GM18951 (cell line): ENCODE measurements at regions not wholly inside any gene's neighbourhood (a gene's known extent, or its start where the extent isn't known, plus 50 kb on each side); places are given as distances from the start of the nearest gene placed in this dataset.

Source experiments
- POLR2A ChIP-seq: IDR thresholded peaks from 4 replicates; pipeline ENCODE4 v1.6.1; 2011; ENCODE audit warnings: mild to moderate bottlenecking; ENCODE audit not compliant: insufficient read length, insufficient read depth; ENCODE audit errors: extremely low read depth
- in situ Hi-C: fragments of 300-500 bp; cut with MboI; formaldehyde crosslinking; loops from one replicate; pipeline ENCODE4 v1.12.0; 2022; ENCODE audit warnings: low sequenced_read_pairs, mixed read lengths, inconsistent platforms; ENCODE audit not compliant: unreplicated experiment

GRCh38 chr10:4678023-4678950 lies 147.7 kb upstream of the AKR1E2 start:
- in situ Hi-C loops, result no loop called here
- TF ChIP-seq POLR2A, result no peak

- in situ Hi-C loops, result no loop called here
- TF ChIP-seq POLR2A, result no peak
These were observed 148.5 kb upstream of the AKR1E2 start for GRCh38 chr10:4677296-4678021.

GRCh38 chr10:4676566-4676965 lies 149.4 kb upstream of the AKR1E2 start:
- no peak for TF ChIP-seq POLR2A
- in situ Hi-C loops, result no loop called here

GRCh38 chr10:4675808-4676207 lies 150.2 kb upstream of the AKR1E2 start:
- no peak for TF ChIP-seq POLR2A
- in situ Hi-C loops, result no loop called here

GRCh38 chr10:4673279-4674040 lies 152.5 kb upstream of the AKR1E2 start:
- in situ Hi-C loops, result loop anchor here (25.0 kb wide), 1 partner anchor 1436 kb away; no protein-coding TSS in a partner anchor
- TF ChIP-seq POLR2A, result no peak

- TF ChIP-seq POLR2A, result no peak
- in situ Hi-C loops, result loop anchor here (25.0 kb wide), 1 partner anchor 1435 kb away; no protein-coding TSS in a partner anchor
These were observed 153.8 kb upstream of the AKR1E2 start for GRCh38 chr10:4672201-4672600.

- TF ChIP-seq POLR2A, result no peak
- in situ Hi-C loops, result loop anchor here (25.0 kb wide), 1 partner anchor 1434 kb away; no protein-coding TSS in a partner anchor
These were observed 154.4 kb upstream of the AKR1E2 start for GRCh38 chr10:4671451-4672145.

GRCh38 chr10:4670737-4671136 lies 155.3 kb upstream of the AKR1E2 start:
- in situ Hi-C loops, result loop anchor here (25.0 kb wide), 1 partner anchor 1433 kb away; no protein-coding TSS in a partner anchor
- TF ChIP-seq POLR2A, result no peak

GRCh38 chr10:4669585-4669984 lies 156.4 kb upstream of the AKR1E2 start:
- TF ChIP-seq POLR2A, result no peak
- in situ Hi-C loops, result loop anchor here (25.0 kb wide), 1 partner anchor 1432 kb away; no protein-coding TSS in a partner anchor

- TF ChIP-seq POLR2A, result no peak
- in situ Hi-C loops, result loop anchor here (25.0 kb wide), 1 partner anchor 1426 kb away; no protein-coding TSS in a partner anchor
These were observed 162.6 kb upstream of the AKR1E2 start for GRCh38 chr10:4663162-4663992.

GRCh38 chr10:4662576-4663161 lies 163.3 kb upstream of the AKR1E2 start:
- no peak for TF ChIP-seq POLR2A
- in situ Hi-C loops, result loop anchor here (25.0 kb wide), 1 partner anchor 1425 kb away; no protein-coding TSS in a partner anchor
